ENCODE measurements at regions not wholly inside any gene's neighbourhood (a gene's known extent, or its start where the extent isn't known, plus 50 kb on each side); places are given as distances from the start of the nearest gene placed in this dataset.

- H3K9me2 ChIP-seq (ENCODE audit: insufficient read depth, low read length) = no peaks in the 10 kb centered on the region
- H3K79me2 ChIP-seq (replicated peaks; ENCODE audit: insufficient read depth, low read length) = no peaks in the 10 kb centered on the region
- no peak overlapping the region for H3K4me3 ChIP-seq (ENCODE audit: low read length)
- no peaks in the 10 kb centered on the region for H3K27me3 ChIP-seq (ENCODE audit: insufficient read depth, low read depth, low read length)
- no peaks in the 10 kb centered on the region for H3K9me3 ChIP-seq (ENCODE audit: low read length)
- no peaks in the 10 kb centered on the region for H3F3A ChIP-seq (ENCODE audit: insufficient read depth, low read length, poor library complexity, severe bottlenecking)
- no peak overlapping the region for H3K27ac ChIP-seq (ENCODE audit: low read length)
- no peak overlapping the region for H2AFZ ChIP-seq (ENCODE audit: low read depth, low read length)
- TF ChIP-seq POLR2AphosphoS5 (IDR thresholded peaks at IDR 0.05) (no peak), EP300 (conservative IDR thresholded peaks at IDR 0.05; ENCODE audit: poor library complexity, severe bottlenecking) (no peak), EZH2 (IDR thresholded peaks at IDR 0.05; ENCODE audit: borderline replicate concordance, insufficient read depth, low read length, poor library complexity, severe bottlenecking) (no peak), CTCF (IDR thresholded peaks at IDR 0.05; ENCODE audit: poor library complexity, severe bottlenecking) (no peak), RAD21 (conservative IDR thresholded peaks at IDR 0.05) (no peak), TAF1 (IDR thresholded peaks at IDR 0.05; ENCODE audit: low read depth) (no peak), SMC3 (conservative IDR thresholded peaks at IDR 0.05; ENCODE audit: poor library complexity) (no peak), MXI1 (conservative IDR thresholded peaks at IDR 0.05; ENCODE audit: poor library complexity, severe bottlenecking) (no peak)
- TF ChIP-seq, protein P1, sequence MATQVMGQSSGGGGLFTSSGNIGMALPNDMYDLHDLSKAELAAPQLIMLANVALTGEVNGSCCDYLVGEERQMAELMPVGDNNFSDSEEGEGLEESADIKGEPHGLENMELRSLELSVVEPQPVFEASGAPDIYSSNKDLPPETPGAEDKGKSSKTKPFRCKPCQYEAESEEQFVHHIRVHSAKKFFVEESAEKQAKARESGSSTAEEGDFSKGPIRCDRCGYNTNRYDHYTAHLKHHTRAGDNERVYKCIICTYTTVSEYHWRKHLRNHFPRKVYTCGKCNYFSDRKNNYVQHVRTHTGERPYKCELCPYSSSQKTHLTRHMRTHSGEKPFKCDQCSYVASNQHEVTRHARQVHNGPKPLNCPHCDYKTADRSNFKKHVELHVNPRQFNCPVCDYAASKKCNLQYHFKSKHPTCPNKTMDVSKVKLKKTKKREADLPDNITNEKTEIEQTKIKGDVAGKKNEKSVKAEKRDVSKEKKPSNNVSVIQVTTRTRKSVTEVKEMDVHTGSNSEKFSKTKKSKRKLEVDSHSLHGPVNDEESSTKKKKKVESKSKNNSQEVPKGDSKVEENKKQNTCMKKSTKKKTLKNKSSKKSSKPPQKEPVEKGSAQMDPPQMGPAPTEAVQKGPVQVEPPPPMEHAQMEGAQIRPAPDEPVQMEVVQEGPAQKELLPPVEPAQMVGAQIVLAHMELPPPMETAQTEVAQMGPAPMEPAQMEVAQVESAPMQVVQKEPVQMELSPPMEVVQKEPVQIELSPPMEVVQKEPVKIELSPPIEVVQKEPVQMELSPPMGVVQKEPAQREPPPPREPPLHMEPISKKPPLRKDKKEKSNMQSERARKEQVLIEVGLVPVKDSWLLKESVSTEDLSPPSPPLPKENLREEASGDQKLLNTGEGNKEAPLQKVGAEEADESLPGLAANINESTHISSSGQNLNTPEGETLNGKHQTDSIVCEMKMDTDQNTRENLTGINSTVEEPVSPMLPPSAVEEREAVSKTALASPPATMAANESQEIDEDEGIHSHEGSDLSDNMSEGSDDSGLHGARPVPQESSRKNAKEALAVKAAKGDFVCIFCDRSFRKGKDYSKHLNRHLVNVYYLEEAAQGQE (IDR thresholded peaks at IDR 0.05; ENCODE audit: borderline replicate concordance) = no peak
- no peaks in the 10 kb centered on the region for H3K36me3 ChIP-seq (ENCODE audit: insufficient read depth, low read length)
- H3K4me2 ChIP-seq (ENCODE audit: low read length) = no peak overlapping the region
- H3K9ac ChIP-seq (ENCODE audit: low read length) = no peak overlapping the region
- H4K20me1 ChIP-seq (ENCODE audit: insufficient read depth) = no peaks in the 10 kb centered on the region
Observed at GRCh38 chrX:9337046-9337445, 127.8 kb upstream of the TBL1X start.

DNA sequence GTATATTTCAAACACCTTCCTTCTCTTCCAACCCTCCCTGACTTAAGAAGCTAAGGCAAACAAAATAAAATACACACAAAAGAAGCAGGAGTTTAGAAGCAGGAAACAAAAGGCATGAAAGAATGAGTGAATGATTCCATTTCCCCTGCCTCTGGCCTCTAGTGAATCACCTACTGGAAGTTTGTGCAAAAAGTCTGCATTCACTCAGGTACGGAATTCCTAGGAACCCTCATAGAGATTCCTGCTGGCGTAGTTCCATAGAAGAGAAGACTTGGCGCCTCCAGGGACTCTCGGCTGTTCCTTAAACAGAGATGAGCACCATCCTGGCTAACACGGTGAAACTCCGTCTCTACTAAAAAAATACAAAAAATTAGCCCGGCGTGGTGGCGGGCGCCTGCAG, 125.9 kb upstream of the TBL1X start:
- Histone ChIP-seq H3K79me2 (replicated peaks; ENCODE audit: insufficient read depth, low read length) (no peaks in the 10 kb centered on the region), H4K20me1 (ENCODE audit: insufficient read depth) (no peaks in the 10 kb centered on the region), H3K4me2 (ENCODE audit: low read length) (no peak overlapping the region), H3F3A (ENCODE audit: insufficient read depth, low read length, poor library complexity, severe bottlenecking) (no peaks in the 10 kb centered on the region), H3K9me3 (ENCODE audit: low read length) (no peaks in the 10 kb centered on the region), H3K36me3 (ENCODE audit: insufficient read depth, low read length) (no peaks in the 10 kb centered on the region), H2AFZ (ENCODE audit: low read depth, low read length) (no peak overlapping the region), H3K27ac (ENCODE audit: low read length) (no peak overlapping the region), H3K4me3 (ENCODE audit: low read length) (no peak overlapping the region), H3K27me3 (ENCODE audit: insufficient read depth, low read depth, low read length) (no peaks in the 10 kb centered on the region), H3K9ac (ENCODE audit: low read length) (no peak overlapping the region), H3K9me2 (ENCODE audit: insufficient read depth, low read length) (no peaks in the 10 kb centered on the region)
- no peak for TF ChIP-seq RAD21 (conservative IDR thresholded peaks at IDR 0.05)
- TF ChIP-seq SMC3 (conservative IDR thresholded peaks at IDR 0.05; ENCODE audit: poor library complexity) = no peak
- no peak for TF ChIP-seq TAF1 (IDR thresholded peaks at IDR 0.05; ENCODE audit: low read depth)
- no peak for TF ChIP-seq EP300 (conservative IDR thresholded peaks at IDR 0.05; ENCODE audit: poor library complexity, severe bottlenecking)
- no peak for TF ChIP-seq POLR2AphosphoS5 (IDR thresholded peaks at IDR 0.05)
- TF ChIP-seq MXI1 (conservative IDR thresholded peaks at IDR 0.05; ENCODE audit: poor library complexity, severe bottlenecking) = no peak
- TF ChIP-seq, protein P1 (IDR thresholded peaks at IDR 0.05; ENCODE audit: borderline replicate concordance) = no peak
- TF ChIP-seq EZH2 (IDR thresholded peaks at IDR 0.05; ENCODE audit: borderline replicate concordance, insufficient read depth, low read length, poor library complexity, severe bottlenecking) = no peak
- TF ChIP-seq CTCF (IDR thresholded peaks at IDR 0.05; ENCODE audit: poor library complexity, severe bottlenecking) = no peak
